ENCODE measurements at regions not wholly inside any gene's neighbourhood (a gene's known extent, or its start where the extent isn't known, plus 50 kb on each side); places are given as distances from the start of the nearest gene placed in this dataset.

- no peaks in the 10 kb centered on the region for H3K36me3 ChIP-seq (ENCODE audit: low read depth)
- peaks cover 5% of the 10 kb centered on the region for H3K9me3 ChIP-seq
- TF ChIP-seq CTCF (IDR thresholded peaks at IDR 0.05) = no peak
- no peak for ATAC-seq
- H3K4me1 ChIP-seq (ENCODE audit: low read depth) = peaks cover 16% of the 10 kb centered on the region
- H3K4me3 ChIP-seq = no peak overlapping the region
- intact Hi-C loops (cut with DNase I, micrococcal nuclease) = no loop called here
- peak in 1 of 3 donors; percentile 10 for DNase-seq
Measured at GRCh38 chr1:8184301-8184700, 133.6 kb upstream of the SLC45A1 start.

GRCh38 chr1:8182034-8182761 is 135.7 kb upstream of the SLC45A1 start:
- peaks cover 16% of the 10 kb centered on the region for H3K4me1 ChIP-seq (ENCODE audit: low read depth)
- no peak overlapping the region for H3K4me3 ChIP-seq
- intact Hi-C loops (cut with DNase I, micrococcal nuclease) = no loop called here
- peak; percentile 94 for ATAC-seq
- H3K36me3 ChIP-seq (ENCODE audit: low read depth) = no peaks in the 10 kb centered on the region
- peak in 1 of 3 donors; percentile 21 for DNase-seq
- H3K9me3 ChIP-seq = peaks cover 14% of the 10 kb centered on the region
- no peak for TF ChIP-seq CTCF (IDR thresholded peaks at IDR 0.05)

DNA sequence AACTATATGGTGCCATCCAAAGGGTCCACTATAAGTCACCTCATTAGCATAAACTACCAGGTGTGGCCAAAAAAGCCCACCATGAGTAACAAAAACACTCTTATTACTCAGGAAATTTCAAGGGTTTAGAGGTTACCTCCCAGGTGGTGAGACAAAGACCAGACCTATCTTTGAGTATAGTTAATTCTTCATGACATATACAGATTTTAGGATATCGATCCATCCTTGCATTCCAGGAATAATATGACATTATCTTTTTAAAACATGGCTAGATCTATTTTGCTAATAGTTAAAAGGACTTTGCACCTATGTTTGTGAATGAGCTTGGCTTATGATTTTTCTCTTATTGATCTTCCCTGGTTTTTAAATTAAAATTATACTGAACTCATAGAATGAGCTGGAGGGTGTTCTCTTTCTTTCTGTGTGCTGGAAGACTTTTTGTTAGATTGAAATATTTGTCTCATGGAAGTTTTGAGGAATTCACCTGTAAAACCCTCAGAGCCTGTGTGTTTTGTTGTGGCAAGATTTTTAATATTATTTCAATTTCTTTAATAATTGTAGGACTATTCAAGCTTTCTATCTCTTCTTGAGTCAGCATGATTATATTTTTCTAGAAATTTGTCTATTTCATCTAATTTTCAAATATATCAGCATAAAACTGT is 138.7 kb upstream of the SLC45A1 start:
- ATAC-seq = no peak
- no peak for DNase-seq
- intact Hi-C loops (cut with DNase I, micrococcal nuclease) = no loop called here
- peaks cover 20% of the 10 kb centered on the region for H3K4me1 ChIP-seq (ENCODE audit: low read depth)
- no peak overlapping the region for H3K4me3 ChIP-seq
- TF ChIP-seq CTCF (IDR thresholded peaks at IDR 0.05) = no peak
- no peaks in the 10 kb centered on the region for H3K36me3 ChIP-seq (ENCODE audit: low read depth)
- peaks cover 14% of the 10 kb centered on the region for H3K9me3 ChIP-seq

GRCh38 chr1:8176279-8176678 is 141.6 kb upstream of the SLC45A1 start:
- Histone ChIP-seq H3K4me1 (ENCODE audit: low read depth) (peaks cover 4% of the 10 kb centered on the region), H3K9me3 (peaks cover 14% of the 10 kb centered on the region), H3K36me3 (ENCODE audit: low read depth) (no peaks in the 10 kb centered on the region), H3K4me3 (no peak overlapping the region)
- no peak for TF ChIP-seq CTCF (IDR thresholded peaks at IDR 0.05)
- intact Hi-C loops (cut with DNase I, micrococcal nuclease) = no loop called here
- ATAC-seq (no peak), DNase-seq (no peak)

GRCh38 chr1:8174807-8175206 is 143.1 kb upstream of the SLC45A1 start:
- peak; percentile 64 for ATAC-seq
- intact Hi-C loops (cut with DNase I, micrococcal nuclease) = no loop called here
- H3K4me3 ChIP-seq = no peak overlapping the region
- DNase-seq = peak in 1 of 3 donors; percentile 25
- peaks cover 12% of the 10 kb centered on the region for H3K4me1 ChIP-seq (ENCODE audit: low read depth)
- no peaks in the 10 kb centered on the region for H3K36me3 ChIP-seq (ENCODE audit: low read depth)
- no peak for TF ChIP-seq CTCF (IDR thresholded peaks at IDR 0.05)
- peaks cover 14% of the 10 kb centered on the region for H3K9me3 ChIP-seq
